ENCODE measurements at regions not wholly inside any gene's neighbourhood (a gene's known extent, or its start where the extent isn't known, plus 50 kb on each side); places are given as distances from the start of the nearest gene placed in this dataset.
"Not testable (repeated sequence)": the region's sequence is repeated elsewhere in the genome, so short reads cannot be mapped to it uniquely, and the experiment has no call there.

- not testable (repeated sequence) for TF ChIP-seq NRF1 (IDR thresholded peaks at IDR 0.05; ENCODE audit: low read depth, low read length); EZH2phosphoT487 (IDR thresholded peaks at IDR 0.05; ENCODE audit: borderline replicate concordance, low read depth); ZBTB33 (IDR thresholded peaks at IDR 0.05; ENCODE audit: borderline replicate concordance, low read depth)
- TF ChIP-seq, protein P1, sequence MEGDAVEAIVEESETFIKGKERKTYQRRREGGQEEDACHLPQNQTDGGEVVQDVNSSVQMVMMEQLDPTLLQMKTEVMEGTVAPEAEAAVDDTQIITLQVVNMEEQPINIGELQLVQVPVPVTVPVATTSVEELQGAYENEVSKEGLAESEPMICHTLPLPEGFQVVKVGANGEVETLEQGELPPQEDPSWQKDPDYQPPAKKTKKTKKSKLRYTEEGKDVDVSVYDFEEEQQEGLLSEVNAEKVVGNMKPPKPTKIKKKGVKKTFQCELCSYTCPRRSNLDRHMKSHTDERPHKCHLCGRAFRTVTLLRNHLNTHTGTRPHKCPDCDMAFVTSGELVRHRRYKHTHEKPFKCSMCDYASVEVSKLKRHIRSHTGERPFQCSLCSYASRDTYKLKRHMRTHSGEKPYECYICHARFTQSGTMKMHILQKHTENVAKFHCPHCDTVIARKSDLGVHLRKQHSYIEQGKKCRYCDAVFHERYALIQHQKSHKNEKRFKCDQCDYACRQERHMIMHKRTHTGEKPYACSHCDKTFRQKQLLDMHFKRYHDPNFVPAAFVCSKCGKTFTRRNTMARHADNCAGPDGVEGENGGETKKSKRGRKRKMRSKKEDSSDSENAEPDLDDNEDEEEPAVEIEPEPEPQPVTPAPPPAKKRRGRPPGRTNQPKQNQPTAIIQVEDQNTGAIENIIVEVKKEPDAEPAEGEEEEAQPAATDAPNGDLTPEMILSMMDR (IDR thresholded peaks at IDR 0.05): not testable (repeated sequence)
Measured at GRCh38 chrX:131850964-131851363, 172.1 kb upstream of the STK26 start.

Data from SK-N-SH (cell line).